ENCODE measurements at regions not wholly inside any gene's neighbourhood (a gene's known extent, or its start where the extent isn't known, plus 50 kb on each side); places are given as distances from the start of the nearest gene placed in this dataset. TPM values are rescaled to one million over a fixed set of nuclear protein-coding genes. Genes with fewer than 3 reads are reported as not detected.

- H3K36me3 ChIP-seq (ENCODE audit: control insufficient read depth, insufficient read depth, low read length): no peaks in the 10 kb centered on the region
- no peaks in the 10 kb centered on the region for H3K9me3 ChIP-seq (ENCODE audit: control insufficient read depth, insufficient read depth, low read length)
Measured at GRCh38 chrX:98627645-98628044, 1743.9 kb downstream of the RPA4 start.

GRCh38 chrX:98637451-98637850 is 1753.7 kb downstream of the RPA4 start:
- no peak overlapping the region for H3K27ac ChIP-seq (ENCODE audit: low read depth, low read length)
- H3K9me3 ChIP-seq (ENCODE audit: control insufficient read depth, insufficient read depth, low read length): no peaks in the 10 kb centered on the region
- no peaks in the 10 kb centered on the region for H3K27me3 ChIP-seq (ENCODE audit: control insufficient read depth, insufficient read depth, low read length)
- H3K4me1 ChIP-seq (ENCODE audit: control insufficient read depth, insufficient read depth, low read length): no peaks in the 10 kb centered on the region
- H3K36me3 ChIP-seq (ENCODE audit: control insufficient read depth, insufficient read depth, low read length): no peaks in the 10 kb centered on the region
- H3K4me3 ChIP-seq (ENCODE audit: low read depth, low read length): no peak overlapping the region
- no peak for DNase-seq (ENCODE audit: low read depth in 4 of 6, low spot score in 6 of 6)

More at GRCh38 chrX:98627645-98628044, 1743.9 kb downstream of the RPA4 start:
- no peaks in the 10 kb centered on the region for H3K27me3 ChIP-seq (ENCODE audit: control insufficient read depth, insufficient read depth, low read length)
- no peaks in the 10 kb centered on the region for H3K4me1 ChIP-seq (ENCODE audit: control insufficient read depth, insufficient read depth, low read length)
- H3K27ac ChIP-seq (ENCODE audit: low read depth, low read length): no peak overlapping the region
- H3K4me3 ChIP-seq (ENCODE audit: low read depth, low read length): no peak overlapping the region
- DNase-seq (ENCODE audit: low read depth in 4 of 6, low spot score in 6 of 6): no peak

- Histone ChIP-seq H3K9me3 (ENCODE audit: control insufficient read depth, insufficient read depth, low read length) (no peaks in the 10 kb centered on the region), H3K4me1 (ENCODE audit: control insufficient read depth, insufficient read depth, low read length) (no peaks in the 10 kb centered on the region), H3K27ac (ENCODE audit: low read depth, low read length) (no peak overlapping the region), H3K27me3 (ENCODE audit: control insufficient read depth, insufficient read depth, low read length) (no peaks in the 10 kb centered on the region), H3K36me3 (ENCODE audit: control insufficient read depth, insufficient read depth, low read length) (no peaks in the 10 kb centered on the region), H3K4me3 (ENCODE audit: low read depth, low read length) (no peak overlapping the region)
- DNase-seq (ENCODE audit: low read depth in 4 of 6, low spot score in 6 of 6): peak in 2 of 6 donors; percentile 4 to 66
- WGBS (ENCODE audit: insufficient coverage): no CpG with 5 or more reads among the region's 1 CpG
Measured at GRCh38 chrX:98646351-98646750, 1762.6 kb downstream of the RPA4 start.

DNA sequence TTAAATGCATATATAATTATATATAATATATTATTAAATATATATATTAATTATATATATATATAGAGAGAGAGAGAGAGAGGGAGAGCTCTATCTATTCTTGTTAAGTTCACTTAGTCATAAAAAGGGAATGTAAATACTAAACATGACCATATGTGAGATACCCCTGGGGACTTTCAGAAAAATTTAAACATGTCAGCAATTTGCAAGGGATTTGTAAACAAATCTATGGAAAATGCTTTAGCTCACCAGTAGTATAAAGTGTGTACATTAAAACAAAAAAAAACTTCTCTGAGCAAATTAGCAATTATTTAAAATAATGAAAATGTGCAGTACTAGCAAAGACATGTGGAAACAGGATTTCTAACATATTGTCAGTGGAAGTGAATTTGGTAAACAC is 1755.5 kb downstream of the PCDH19 start:
- Histone ChIP-seq H3K9me3 (ENCODE audit: control insufficient read depth, insufficient read depth, low read length) (no peaks in the 10 kb centered on the region), H3K4me3 (ENCODE audit: low read depth, low read length) (no peak overlapping the region), H3K4me1 (ENCODE audit: control insufficient read depth, insufficient read depth, low read length) (no peaks in the 10 kb centered on the region), H3K27ac (ENCODE audit: low read depth, low read length) (no peak overlapping the region), H3K27me3 (ENCODE audit: control insufficient read depth, insufficient read depth, low read length) (peaks cover 3% of the 10 kb centered on the region), H3K36me3 (ENCODE audit: control insufficient read depth, insufficient read depth, low read length) (no peaks in the 10 kb centered on the region)
- DNase-seq (ENCODE audit: low read depth in 4 of 6, low spot score in 6 of 6): no peak

Small RNAs in the stretch of these regions (small RNA-seq; reads per million reads assigned to genes)
- not detected for gene AL357312.1 (ENCODE audit: low replicate concordance)

Measured in spinal cord (tissue), 10 donors.